Kidney (tissue), 13 donors: ENCODE measurements at regions not wholly inside any gene's neighbourhood (a gene's known extent, or its start where the extent isn't known, plus 50 kb on each side); places are given as distances from the start of the nearest gene placed in this dataset.

Experiments
- DNase-seq, 5 donors: peaks; one replicate each; pipeline ENCODE4 v3.0.0-alpha.2; 2013 to 2020
- FAIRE-seq: peaks from 2 replicates; lab custom pipeline; 2012; peaks lifted over from hg19 to GRCh38; lab: Jason Lieb, UNC
- H3K27ac ChIP-seq, 2 donors: one replicate each; pipeline ENCODE4 v1.7.0; 2013; ENCODE audit warnings: low read depth in 2 of 2, low read length in 2 of 2, inconsistent platforms in 1 of 2
- H3K27me3 ChIP-seq: one replicate; pipeline ENCODE4 v1.7.1; 2013; ENCODE audit warnings: low read length, inconsistent platforms; ENCODE audit not compliant: control insufficient read depth, insufficient read depth
- H3K36me3 ChIP-seq, 3 donors: one replicate each; pipeline versions ENCODE4 v1.7.0 to v1.7.1; 2013; ENCODE audit warnings: low read length in 3 of 3, control low read depth in 1 of 3, inconsistent platforms in 1 of 3; ENCODE audit not compliant: insufficient read depth in 3 of 3, control insufficient read depth in 2 of 3
- H3K4me1 ChIP-seq, 3 donors: one replicate each; pipeline versions ENCODE4 v1.7.0 to v1.7.1; 2013; ENCODE audit warnings: low read length in 3 of 3, inconsistent platforms in 1 of 3, low read depth in 1 of 3; ENCODE audit not compliant: control insufficient read depth in 2 of 3, insufficient read depth in 2 of 3
- H3K4me3 ChIP-seq, 3 donors: one replicate each; pipeline versions ENCODE4 v1.7.0 to v1.8.1; 2013; ENCODE audit warnings: low read length in 3 of 3, control low read depth in 1 of 3, inconsistent platforms in 1 of 3
- H3K9ac ChIP-seq, 3 donors: one replicate each; pipeline versions ENCODE4 v1.7.0 to v1.7.1; 2013; ENCODE audit warnings: low read length in 3 of 3, control low read depth in 1 of 3, inconsistent platforms in 1 of 3
- H3K9me3 ChIP-seq, 3 donors: one replicate each; pipeline versions ENCODE4 v1.7.0 to v1.7.1; 2013; ENCODE audit warnings: low read length in 3 of 3, control low read depth in 1 of 3, inconsistent platforms in 1 of 3; ENCODE audit not compliant: control insufficient read depth in 2 of 3, insufficient read depth in 1 of 3
- intact Hi-C: fragments of 100-400 bp; cut with DNase I; formaldehyde crosslinking; loops from one replicate; pipeline ENCODE4 v1.11.1; 2022
- TF ChIP-seq, protein P1 (sequence below): IDR thresholded peaks from 3 replicates; pipeline ENCODE4 v1.5.1; 2012; ENCODE audit warnings: mild to moderate bottlenecking, moderate library complexity, borderline replicate concordance; ENCODE audit not compliant: insufficient read depth; ENCODE audit errors: extremely low read depth
- donor health status: control.
- donor health status: control.
- donor health status: control.
- donor health status: control.
- donor health status: control.
- donor health status: DM: yes; HTN: yes; CAD: no.
- donor health status: Normal renal cell carcinoma (clear cell type).

DNA sequence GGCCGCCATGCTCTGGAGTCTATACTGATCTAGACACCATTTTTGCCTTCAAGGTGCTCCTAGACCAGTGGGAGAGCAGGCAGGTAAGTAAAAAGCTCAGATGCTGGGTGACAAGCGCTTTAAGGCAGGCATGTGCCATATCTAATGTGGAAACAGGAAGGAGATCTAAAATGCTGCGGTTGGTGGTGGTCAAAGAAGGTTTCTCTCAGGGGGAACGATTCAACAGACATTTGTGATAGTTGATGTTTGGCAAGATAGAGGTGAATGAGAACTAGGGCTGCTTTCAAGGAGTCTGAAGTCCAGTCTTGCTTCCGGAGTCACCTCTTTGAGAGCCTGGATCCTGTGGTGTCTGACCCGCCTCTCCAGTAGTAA, 146.2 kb upstream of the KLF4 start:
- Histone ChIP-seq H3K9ac (no peak overlapping the region), H3K36me3 (no peaks in the 10 kb centered on the region), H3K4me3 (no peak overlapping the region), H3K27me3 (no peaks in the 10 kb centered on the region), H3K4me1 (peaks cover 3 to 14% (median 10%) of the 10 kb centered on the region in 3 donors), H3K9me3 (no peaks in the 10 kb centered on the region), H3K27ac (no peak overlapping the region)
- TF ChIP-seq, protein P1, sequence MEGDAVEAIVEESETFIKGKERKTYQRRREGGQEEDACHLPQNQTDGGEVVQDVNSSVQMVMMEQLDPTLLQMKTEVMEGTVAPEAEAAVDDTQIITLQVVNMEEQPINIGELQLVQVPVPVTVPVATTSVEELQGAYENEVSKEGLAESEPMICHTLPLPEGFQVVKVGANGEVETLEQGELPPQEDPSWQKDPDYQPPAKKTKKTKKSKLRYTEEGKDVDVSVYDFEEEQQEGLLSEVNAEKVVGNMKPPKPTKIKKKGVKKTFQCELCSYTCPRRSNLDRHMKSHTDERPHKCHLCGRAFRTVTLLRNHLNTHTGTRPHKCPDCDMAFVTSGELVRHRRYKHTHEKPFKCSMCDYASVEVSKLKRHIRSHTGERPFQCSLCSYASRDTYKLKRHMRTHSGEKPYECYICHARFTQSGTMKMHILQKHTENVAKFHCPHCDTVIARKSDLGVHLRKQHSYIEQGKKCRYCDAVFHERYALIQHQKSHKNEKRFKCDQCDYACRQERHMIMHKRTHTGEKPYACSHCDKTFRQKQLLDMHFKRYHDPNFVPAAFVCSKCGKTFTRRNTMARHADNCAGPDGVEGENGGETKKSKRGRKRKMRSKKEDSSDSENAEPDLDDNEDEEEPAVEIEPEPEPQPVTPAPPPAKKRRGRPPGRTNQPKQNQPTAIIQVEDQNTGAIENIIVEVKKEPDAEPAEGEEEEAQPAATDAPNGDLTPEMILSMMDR, result no peak
- intact Hi-C loops, result no loop called here
- DNase-seq (no peak), FAIRE-seq (no peak)

- peak in 2 of 5 donors; percentile 64 to 80 for DNase-seq
- H3K4me1 ChIP-seq, result peaks cover 3 to 14% (median 10%) of the 10 kb centered on the region in 3 donors
These were observed 145.7 kb upstream of the KLF4 start for GRCh38 chr9:107635101-107635802.

DNA sequence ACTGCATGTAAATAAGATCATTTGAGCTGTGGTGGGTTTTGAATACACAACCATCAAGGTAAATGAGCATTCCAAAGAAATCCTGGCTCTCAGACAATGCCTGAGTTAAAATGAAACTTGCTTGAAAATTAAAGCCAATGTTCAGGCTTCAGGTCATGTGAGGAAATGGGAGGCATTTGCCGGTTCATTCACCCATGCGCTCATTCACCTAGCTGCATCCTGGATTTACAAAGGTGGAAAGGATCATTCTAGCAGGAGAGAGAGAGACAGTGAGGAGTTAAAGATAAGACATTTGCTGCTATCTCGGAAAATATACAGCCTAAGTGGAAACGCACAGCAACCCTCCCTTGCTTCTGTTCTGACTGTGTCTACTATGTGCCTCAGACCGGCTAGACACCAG, 143.8 kb upstream of the KLF4 start:
- peak; percentile 3 for FAIRE-seq
- H3K4me1 ChIP-seq, result peaks cover 3 to 14% (median 10%) of the 10 kb centered on the region in 3 donors
- H3K9me3 ChIP-seq, result no peaks in the 10 kb centered on the region
- intact Hi-C loops, result no loop called here
- H3K27ac ChIP-seq, result peak overlapping the region; percentile 18 to 33
- TF ChIP-seq, protein P1, result no peak
- DNase-seq, result peak in 2 of 5 donors; percentile 49 to 51
- H3K27me3 ChIP-seq, result no peaks in the 10 kb centered on the region
- no peaks in the 10 kb centered on the region for H3K36me3 ChIP-seq
- no peak overlapping the region for H3K4me3 ChIP-seq
- peak overlapping the region in 1 of 3 donors; percentile 53 for H3K9ac ChIP-seq

More at GRCh38 chr9:107635101-107635802, 145.7 kb upstream of the KLF4 start:
- TF ChIP-seq, protein P1, result no peak
- Histone ChIP-seq H3K9me3 (no peaks in the 10 kb centered on the region), H3K9ac (no peak overlapping the region), H3K27ac (no peak overlapping the region), H3K4me3 (no peak overlapping the region), H3K36me3 (no peaks in the 10 kb centered on the region), H3K27me3 (no peaks in the 10 kb centered on the region)
- intact Hi-C loops, result no loop called here
- FAIRE-seq, result no peak
